ENCODE measurements at regions not wholly inside any gene's neighbourhood (a gene's known extent, or its start where the extent isn't known, plus 50 kb on each side); places are given as distances from the start of the nearest gene placed in this dataset.

- DNase-seq (ENCODE audit: low read depth), result no peak
- no peak overlapping the region for H3K4me3 ChIP-seq (ENCODE audit: low read length)
- no peak for TF ChIP-seq CTCF (conservative IDR thresholded peaks at IDR 0.05; ENCODE audit: low read length)
These were observed 129.8 kb downstream of the SEC23A start for GRCh38 chr14:38973083-38973700.

- TF ChIP-seq CTCF (conservative IDR thresholded peaks at IDR 0.05; ENCODE audit: low read length), result no peak
- DNase-seq (ENCODE audit: low read depth), result no peak
These were observed 130.5 kb downstream of the SEC23A start for GRCh38 chr14:38972511-38972910.

GRCh38 chr14:38971258-38971921 is 131.6 kb downstream of the SEC23A start:
- no peak for TF ChIP-seq CTCF (conservative IDR thresholded peaks at IDR 0.05; ENCODE audit: low read length)
- H3K4me3 ChIP-seq (ENCODE audit: low read length), result no peak overlapping the region
- DNase-seq (ENCODE audit: low read depth), result no peak

More at GRCh38 chr14:38972511-38972910, 130.5 kb downstream of the SEC23A start:
- H3K4me3 ChIP-seq (ENCODE audit: low read length), result no peak overlapping the region

- no peak for TF ChIP-seq CTCF (conservative IDR thresholded peaks at IDR 0.05; ENCODE audit: low read length)
- no peak overlapping the region for H3K4me3 ChIP-seq (ENCODE audit: low read length)
- DNase-seq (ENCODE audit: low read depth), result peak; percentile 26
These were observed 138.4 kb downstream of the SEC23A start for GRCh38 chr14:38964630-38965029.

- no peak for TF ChIP-seq CTCF (conservative IDR thresholded peaks at IDR 0.05; ENCODE audit: low read length)
- H3K4me3 ChIP-seq (ENCODE audit: low read length), result no peak overlapping the region
- no peak for DNase-seq (ENCODE audit: low read depth)
These were observed 142.0 kb downstream of the SEC23A start for GRCh38 chr14:38960946-38961531.

GRCh38 chr14:38959021-38959420 is 144.0 kb downstream of the SEC23A start:
- no peak for DNase-seq (ENCODE audit: low read depth)
- no peak overlapping the region for H3K4me3 ChIP-seq (ENCODE audit: low read length)
- TF ChIP-seq CTCF (conservative IDR thresholded peaks at IDR 0.05; ENCODE audit: low read length), result no peak

- H3K4me3 ChIP-seq (ENCODE audit: low read length), result no peak overlapping the region
- no peak for TF ChIP-seq CTCF (conservative IDR thresholded peaks at IDR 0.05; ENCODE audit: low read length)
- DNase-seq (ENCODE audit: low read depth), result peak; percentile 25
These were observed 144.4 kb downstream of the SEC23A start for GRCh38 chr14:38958589-38958988.
